Parathyroid adenoma (tissue), 2 donors: ENCODE measurements at regions not wholly inside any gene's neighbourhood (a gene's known extent, or its start where the extent isn't known, plus 50 kb on each side); places are given as distances from the start of the nearest gene placed in this dataset.

Experiments used
- H2AFZ ChIP-seq: fragments of 300-600 bp; sonication (generic); one replicate; pipeline ENCODE4 v1.7.0; 2017; ENCODE audit warnings: antibody characterized with exemption, mild to moderate bottlenecking
- H3K27ac ChIP-seq: fragments of 300-600 bp; sonication (generic); one replicate; pipeline ENCODE4 v1.7.0; 2017
- H3K27me3 ChIP-seq: fragments of 300-600 bp; sonication (generic); one replicate; pipeline ENCODE4 v1.7.0; 2017; ENCODE audit warnings: low read length; ENCODE audit not compliant: control insufficient read depth, insufficient read depth
- H3K36me3 ChIP-seq: fragments of 300-600 bp; sonication (generic); one replicate; pipeline ENCODE4 v1.7.0; 2017; ENCODE audit warnings: low read length; ENCODE audit not compliant: control insufficient read depth, insufficient read depth
- H3K4me1 ChIP-seq: fragments of 300-600 bp; sonication (generic); one replicate; pipeline ENCODE4 v1.7.0; 2017; ENCODE audit warnings: control low read depth
- H3K4me2 ChIP-seq: fragments of 300-600 bp; sonication (generic); one replicate; pipeline ENCODE4 v1.7.0; 2017; ENCODE audit warnings: low read length
- H3K4me3 ChIP-seq: fragments of 300-600 bp; sonication (generic); one replicate; pipeline ENCODE4 v1.7.0; 2017; ENCODE audit warnings: low read depth, low read length
- H3K79me2 ChIP-seq: fragments of 300-600 bp; sonication (generic); one replicate; pipeline ENCODE4 v1.7.0; 2017; ENCODE audit warnings: control low read depth
- H3K9ac ChIP-seq: fragments of 300-600 bp; sonication (generic); one replicate; pipeline ENCODE4 v1.7.0; 2017; ENCODE audit warnings: mild to moderate bottlenecking
- H3K9me3 ChIP-seq: fragments of 300-600 bp; sonication (generic); one replicate; pipeline ENCODE4 v1.7.0; 2017; ENCODE audit warnings: low read length; ENCODE audit not compliant: control insufficient read depth
- CTCF ChIP-seq: fragments of 300-600 bp; sonication (generic); IDR thresholded peaks from one replicate; pipeline ENCODE4 v1.7.0; 2017; ENCODE audit warnings: antibody characterized with exemption, mild to moderate bottlenecking
- donor health status: primary hyperparathyroidism.

GRCh38 chr1:209377995-209378394 is 205.5 kb upstream of the CAMK1G start:
- no peaks in the 10 kb centered on the region for H3K36me3 ChIP-seq
- no peak overlapping the region for H2AFZ ChIP-seq
- TF ChIP-seq CTCF = no peak
- peak overlapping the region; percentile 85 for H3K27ac ChIP-seq
- H3K9ac ChIP-seq = no peak overlapping the region
- no peaks in the 10 kb centered on the region for H3K27me3 ChIP-seq
- H3K4me3 ChIP-seq = no peak overlapping the region
- H3K4me2 ChIP-seq = no peak overlapping the region
- H3K9me3 ChIP-seq = no peaks in the 10 kb centered on the region
- no peaks in the 10 kb centered on the region for H3K79me2 ChIP-seq
- peaks cover 24% of the 10 kb centered on the region for H3K4me1 ChIP-seq

- H3K27ac ChIP-seq = peak overlapping the region; percentile 15
- TF ChIP-seq CTCF = no peak
- no peak overlapping the region for H2AFZ ChIP-seq
These were observed 204.2 kb upstream of the CAMK1G start for GRCh38 chr1:209379280-209379679.

GRCh38 chr1:209380420-209380819 is 203.1 kb upstream of the CAMK1G start:
- TF ChIP-seq CTCF = no peak
- peaks cover 34% of the 10 kb centered on the region for H3K4me1 ChIP-seq
- no peak overlapping the region for H2AFZ ChIP-seq
- no peak overlapping the region for H3K27ac ChIP-seq
- H3K36me3 ChIP-seq = no peaks in the 10 kb centered on the region
- no peaks in the 10 kb centered on the region for H3K27me3 ChIP-seq
- H3K9ac ChIP-seq = no peak overlapping the region
- no peaks in the 10 kb centered on the region for H3K79me2 ChIP-seq
- H3K9me3 ChIP-seq = no peaks in the 10 kb centered on the region
- H3K4me2 ChIP-seq = no peak overlapping the region
- H3K4me3 ChIP-seq = no peak overlapping the region

More at GRCh38 chr1:209379280-209379679, 204.2 kb upstream of the CAMK1G start:
- no peak overlapping the region for H3K9ac ChIP-seq
- no peaks in the 10 kb centered on the region for H3K27me3 ChIP-seq
- H3K9me3 ChIP-seq = no peaks in the 10 kb centered on the region
- H3K36me3 ChIP-seq = no peaks in the 10 kb centered on the region
- H3K4me3 ChIP-seq = no peak overlapping the region
- H3K79me2 ChIP-seq = no peaks in the 10 kb centered on the region
- peaks cover 30% of the 10 kb centered on the region for H3K4me1 ChIP-seq
- no peak overlapping the region for H3K4me2 ChIP-seq

- Histone ChIP-seq H3K9ac (no peak overlapping the region), H3K27ac (peak overlapping the region; percentile 75), H3K36me3 (no peaks in the 10 kb centered on the region), H3K9me3 (no peaks in the 10 kb centered on the region), H3K79me2 (no peaks in the 10 kb centered on the region), H2AFZ (no peak overlapping the region), H3K4me1 (peaks cover 28% of the 10 kb centered on the region), H3K27me3 (no peaks in the 10 kb centered on the region), H3K4me2 (no peak overlapping the region), H3K4me3 (no peak overlapping the region)
- no peak for TF ChIP-seq CTCF
These were observed 201.0 kb upstream of the CAMK1G start for GRCh38 chr1:209382231-209383100.

- no peak for TF ChIP-seq CTCF
- Histone ChIP-seq H2AFZ (no peak overlapping the region), H3K4me2 (no peak overlapping the region), H3K9me3 (no peaks in the 10 kb centered on the region), H3K79me2 (no peaks in the 10 kb centered on the region), H3K36me3 (no peaks in the 10 kb centered on the region), H3K4me3 (no peak overlapping the region), H3K9ac (no peak overlapping the region), H3K4me1 (peaks cover 24% of the 10 kb centered on the region), H3K27me3 (no peaks in the 10 kb centered on the region), H3K27ac (peak overlapping the region; percentile 75)
These were observed 200.1 kb upstream of the CAMK1G start for GRCh38 chr1:209383422-209383821.
